Stimulated activated CD4-positive, alpha-beta T cell treated with anti-CD3 and anti-CD28 coated beads, Interleukin-1b, Interleukin-23, amount 100 ng/mL, for 1 hour (primary cell): ENCODE measurements at regions not wholly inside any gene's neighbourhood (a gene's known extent, or its start where the extent isn't known, plus 50 kb on each side); places are given as distances from the start of the nearest gene placed in this dataset.
"Not testable (repeated sequence)": the region's sequence is repeated elsewhere in the genome, so short reads cannot be mapped to it uniquely, and the experiment has no call there.

Experiments
- DNase-seq, 2 donors: peaks; one replicate each; pipeline ENCODE4 v3.0.0-alpha.2; 2020; ENCODE audit warnings: low read depth in 2 of 2

GRCh38 chr6:140147825-140148814 lies 773.7 kb upstream of the CITED2 start:
- DNase-seq, result not testable (repeated sequence)

GRCh38 chr6:140140891-140141290 lies 766.4 kb upstream of the CITED2 start:
- DNase-seq, result no peak

GRCh38 chr6:140138311-140139010 lies 764.0 kb upstream of the CITED2 start:
- no peak for DNase-seq

GRCh38 chr6:140134224-140134623 lies 759.8 kb upstream of the CITED2 start:
- DNase-seq, result no peak

- no peak for DNase-seq
These were observed 755.6 kb upstream of the CITED2 start for GRCh38 chr6:140130074-140130473.

- DNase-seq, result no peak
These were observed 750.0 kb upstream of the CITED2 start for GRCh38 chr6:140124498-140124897.

GRCh38 chr6:140108167-140108566 lies 733.7 kb upstream of the CITED2 start:
- DNase-seq, result no peak

GRCh38 chr6:140107216-140107615 lies 732.8 kb upstream of the CITED2 start:
- no peak for DNase-seq

GRCh38 chr6:140105857-140106256 lies 731.4 kb upstream of the CITED2 start:
- no peak for DNase-seq

- no peak for DNase-seq
These were observed 730.8 kb upstream of the CITED2 start for GRCh38 chr6:140105241-140105640.

- DNase-seq, result no peak
These were observed 727.4 kb upstream of the CITED2 start for GRCh38 chr6:140101818-140102217.

GRCh38 chr6:140101367-140101766 lies 726.9 kb upstream of the CITED2 start:
- no peak for DNase-seq

GRCh38 chr6:140095532-140095931 lies 721.1 kb upstream of the CITED2 start:
- no peak for DNase-seq

- DNase-seq, result no peak
These were observed 717.4 kb upstream of the CITED2 start for GRCh38 chr6:140091895-140092294.

GRCh38 chr6:140090871-140091270 lies 716.4 kb upstream of the CITED2 start:
- no peak for DNase-seq

GRCh38 chr6:140083375-140083774 lies 708.9 kb upstream of the CITED2 start:
- no peak for DNase-seq

- no peak for DNase-seq
These were observed 708.4 kb upstream of the CITED2 start for GRCh38 chr6:140082867-140083297.

GRCh38 chr6:140079328-140079727 lies 704.9 kb upstream of the CITED2 start:
- no peak for DNase-seq

GRCh38 chr6:140078561-140079125 lies 704.2 kb upstream of the CITED2 start:
- DNase-seq, result no peak

GRCh38 chr6:140077827-140078560 lies 703.5 kb upstream of the CITED2 start:
- DNase-seq, result no peak

- DNase-seq, result no peak
These were observed 701.7 kb upstream of the CITED2 start for GRCh38 chr6:140076105-140076504.

GRCh38 chr6:140073456-140073855 lies 699.0 kb upstream of the CITED2 start:
- DNase-seq, result no peak
